ENCODE measurements at regions not wholly inside any gene's neighbourhood (a gene's known extent, or its start where the extent isn't known, plus 50 kb on each side); places are given as distances from the start of the nearest gene placed in this dataset.

GRCh38 chrX:110444996-110445395 lies 86.3 kb downstream of the RTL9 start:
- no peak overlapping the region for H3K4me3 ChIP-seq (ENCODE audit: low read length)
- TF ChIP-seq CTCF (conservative IDR thresholded peaks at IDR 0.05; ENCODE audit: low read length): no peak
- no peak for DNase-seq (ENCODE audit: low read depth)

DNA sequence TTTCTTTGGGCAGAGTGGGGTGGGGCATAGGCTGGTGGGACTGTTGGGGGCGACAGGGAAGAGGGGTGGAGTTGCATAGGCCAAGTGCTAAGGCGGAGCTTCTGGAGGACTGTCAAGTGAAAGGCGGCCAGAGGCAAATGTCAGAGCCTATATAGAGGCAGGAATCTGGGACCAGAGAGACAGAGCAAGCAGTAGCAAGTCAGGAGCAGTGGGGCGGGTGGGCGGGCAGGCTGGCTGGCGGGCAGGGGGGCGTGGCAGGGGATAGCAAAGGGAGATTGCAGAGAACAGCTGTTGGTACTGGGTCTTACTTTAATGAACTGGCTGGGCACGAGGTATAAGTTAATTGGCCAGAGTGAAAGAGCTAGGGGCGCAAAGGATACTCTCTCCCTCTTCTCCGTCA lies 89.8 kb downstream of the RTL9 start:
- DNase-seq (ENCODE audit: low read depth): no peak
- no peak overlapping the region for H3K4me3 ChIP-seq (ENCODE audit: low read length)
- no peak for TF ChIP-seq CTCF (conservative IDR thresholded peaks at IDR 0.05; ENCODE audit: low read length)

GRCh38 chrX:110449312-110449711 lies 90.7 kb downstream of the RTL9 start:
- no peak for TF ChIP-seq CTCF (conservative IDR thresholded peaks at IDR 0.05; ENCODE audit: low read length)
- DNase-seq (ENCODE audit: low read depth): no peak
- no peak overlapping the region for H3K4me3 ChIP-seq (ENCODE audit: low read length)

DNA sequence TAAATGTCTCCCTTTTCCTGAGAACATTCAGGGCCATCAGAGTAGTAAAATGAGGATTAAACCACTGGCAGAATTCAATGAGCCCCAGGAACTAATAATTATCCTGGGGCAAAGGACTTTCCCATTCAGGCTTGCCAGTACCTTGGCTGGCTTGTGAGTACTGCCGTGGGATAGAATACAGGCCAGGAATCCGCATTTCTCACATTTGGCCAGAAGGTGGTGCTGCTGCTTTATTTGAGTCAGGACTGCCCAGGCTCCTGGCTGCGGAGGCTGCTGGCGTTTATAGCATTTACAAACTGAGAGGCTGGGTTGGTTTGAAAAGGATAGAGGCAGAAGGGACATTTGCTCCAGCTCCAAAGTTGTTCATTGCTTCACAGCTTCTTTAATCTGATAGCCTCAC lies 91.4 kb downstream of the RTL9 start:
- H3K4me3 ChIP-seq (ENCODE audit: low read length): no peak overlapping the region
- DNase-seq (ENCODE audit: low read depth): peak; percentile 61
- peak; percentile 71 for TF ChIP-seq CTCF (conservative IDR thresholded peaks at IDR 0.05; ENCODE audit: low read length)

DNA sequence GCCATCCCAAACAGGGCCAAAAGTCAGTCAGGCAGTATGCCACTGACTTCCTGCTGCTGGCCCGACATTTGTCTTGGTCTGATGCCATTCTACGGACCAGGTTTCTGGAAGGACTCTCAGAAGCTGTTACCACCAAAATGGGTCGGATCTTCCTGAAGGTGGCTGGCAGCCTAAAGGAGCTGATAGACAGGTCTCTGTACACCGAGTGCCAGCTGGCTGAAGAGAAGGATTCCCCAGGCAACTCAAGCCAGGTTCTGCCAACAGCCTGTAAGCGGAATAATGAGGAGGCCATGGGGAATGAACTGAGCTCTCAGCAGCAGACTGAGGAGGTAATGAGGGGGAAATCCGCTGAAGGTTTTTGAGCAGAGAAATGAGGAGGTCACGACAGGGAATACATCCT lies 95.7 kb downstream of the RTL9 start:
- DNase-seq (ENCODE audit: low read depth): no peak
- TF ChIP-seq CTCF (conservative IDR thresholded peaks at IDR 0.05; ENCODE audit: low read length): no peak
- no peak overlapping the region for H3K4me3 ChIP-seq (ENCODE audit: low read length)

GRCh38 chrX:110462957-110463356 lies 104.3 kb downstream of the RTL9 start:
- no peak for DNase-seq (ENCODE audit: low read depth)
- no peak overlapping the region for H3K4me3 ChIP-seq (ENCODE audit: low read length)
- TF ChIP-seq CTCF (conservative IDR thresholded peaks at IDR 0.05; ENCODE audit: low read length): peak; percentile 36

DNA sequence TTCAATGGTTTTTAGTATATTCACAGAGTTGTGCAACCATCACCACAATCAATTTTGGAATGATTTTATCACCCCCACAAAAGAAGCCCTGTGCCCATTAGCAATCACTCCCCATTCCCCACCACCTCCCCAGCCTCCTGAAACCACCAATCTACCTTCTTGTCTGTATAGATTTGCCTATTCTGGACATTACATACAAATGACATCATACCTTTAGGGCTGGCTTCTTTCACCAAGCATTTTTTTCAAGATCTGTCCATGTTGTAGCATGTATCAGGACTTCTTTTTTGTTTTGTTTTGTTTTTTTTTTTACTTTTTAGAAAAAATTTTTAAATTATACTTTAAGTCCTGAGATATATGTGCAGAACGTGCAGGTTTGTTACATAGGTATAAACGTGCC lies 108.1 kb downstream of the RTL9 start:
- H3K4me3 ChIP-seq (ENCODE audit: low read length): no peak overlapping the region
- TF ChIP-seq CTCF (conservative IDR thresholded peaks at IDR 0.05; ENCODE audit: low read length): no peak
- DNase-seq (ENCODE audit: low read depth): no peak

All from AG10803 (cell line).